Heart right ventricle (tissue), 16 donors: ENCODE measurements at regions not wholly inside any gene's neighbourhood (a gene's known extent, or its start where the extent isn't known, plus 50 kb on each side); places are given as distances from the start of the nearest gene placed in this dataset.

ENCODE experiments used
- ATAC-seq, 8 donors: fragments of 200-7000 bp; cut with Tn5 transposase; one replicate each; pipeline ENCODE4 v1.9.1; 2020; ENCODE audit warnings: mild to moderate bottlenecking in 8 of 8, moderate library complexity in 8 of 8, moderate number of reproducible peaks in 1 of 8
- DNase-seq, 2 donors: peaks; one replicate each; pipeline ENCODE4 v3.0.0-alpha.2; 2020
- H3K27ac ChIP-seq, 10 donors: fragments of 200-600 bp; sonication (generic) in 2 of 10; one replicate each; pipeline versions ENCODE4 v1.5.0 to v1.8.0; 2020 to 2022; ENCODE audit warnings: mild to moderate bottlenecking in 3 of 10
- H3K27me3 ChIP-seq, 7 donors: fragments of 200-600 bp; one replicate each; pipeline ENCODE4 v1.8.0; 2021 to 2022; ENCODE audit warnings: mild to moderate bottlenecking in 2 of 7
- H3K36me3 ChIP-seq, 9 donors: fragments of 200-600 bp; sonication (generic) in 1 of 9; one replicate each; pipeline versions ENCODE4 v1.5.0 to v1.8.0; 2020 to 2022; ENCODE audit warnings: mild to moderate bottlenecking in 2 of 9
- H3K4me1 ChIP-seq, 9 donors: fragments of 200-600 bp; sonication (generic) in 1 of 9; one replicate each; pipeline versions ENCODE4 v1.5.0 to v1.8.0; 2020 to 2022; ENCODE audit warnings: mild to moderate bottlenecking in 4 of 9
- H3K4me3 ChIP-seq, 10 donors: fragments of 200-600 bp; sonication (generic) in 2 of 10; one replicate each; pipeline versions ENCODE4 v1.5.0 to v1.8.0; 2020 to 2022; ENCODE audit warnings: mild to moderate bottlenecking in 7 of 10, moderate library complexity in 2 of 10
- H3K9me3 ChIP-seq, 11 donors: fragments of 200-600 bp in 10 of 11; sonication (generic) in 2 of 11; one replicate each; pipeline versions ENCODE4 v1.5.0 to v1.8.0; 2013 to 2022; ENCODE audit warnings: mild to moderate bottlenecking in 2 of 11, control low read depth in 1 of 11, moderate library complexity in 1 of 11
- CTCF ChIP-seq, 9 donors: fragments of 200-600 bp; sonication (generic) in 2 of 9; IDR thresholded peaks; one replicate each; pipeline versions ENCODE4 v1.5.0 to v1.8.0; 2021 to 2022; ENCODE audit warnings: antibody characterized with exemption in 9 of 9, mild to moderate bottlenecking in 5 of 9, moderate library complexity in 1 of 9
- WGBS, 2 donors: extraction: QIAGEN DNeasy Blood & Tissue Kit; methylation state at CpG; one replicate each; pipeline ENCODE4 v1.1.7; 2013; ENCODE audit warnings: inconsistent platforms in 1 of 2; 5-methylcytosine and 5-hydroxymethylcytosine counted together
- intact Hi-C, 10 donors: fragments of 100-400 bp; cut with DNase I; formaldehyde crosslinking; loops; one replicate each; pipeline versions ENCODE4 v1.11.1 to v1.14.2; 2022
- donor health status: Arrhythmogenic right ventricular cardiomyopathy.
- donor health status: ischemic (EF 13 %, LVEDD 7.1; RV severe dilation, severe dysfunction).
- donor health status: healthy with polysubstance abuse.
- donor health status: DM: no; HTN: yes; CAD: no.
- donor health status: DM: no; HTN: no; CAD: no.
- donor health status: ischemic (EF 25% LVEDD 6.9; RV normal size, moderate dysfunction).
- donor health status: ischemic (EF 25% LVEDD 5.7; RV mildly dilated, moderate dysfunction).
- donor health status: healthy.
- donor health status: DM: yes; HTN: yes; CAD: no.
- donor health status: Ischemic cardiomyopathy.
- donor health status: ischemic (EF 35%, LVEDD 5.7; RV mildly dilated, moderate dysfunction).
- donor health status: nonischemic (EF 11% LVEDD 7.7; RV severe dilation, severe dysfunction).
- donor health status: DM: yes; HTN: yes; CAD: no.
- donor health status: PGD.
- donor health status: ischemic (EF 29% LVEDD 5.4; RV normal size, mild dysfunction).
- donor health status: nonischemic (EF 23%, LVEDD 6.1; RV moderate dilation, normal function).

GRCh38 chr10:108254089-108254488 lies 1089.6 kb upstream of the SORCS1 start:
- ATAC-seq, result no peak
- 94 to 96% methylated on average over 1 of the region's 1 CpG for WGBS, 2 donors

GRCh38 chr10:108252771-108253170 lies 1088.3 kb upstream of the SORCS1 start:
- H3K27me3 ChIP-seq, result no peaks in the 10 kb centered on the region
- DNase-seq (no peak), ATAC-seq (no peak)
- no peak for TF ChIP-seq CTCF (IDR thresholded peaks at IDR 0.05)
- no peak overlapping the region for H3K27ac ChIP-seq
- no peak overlapping the region for H3K4me3 ChIP-seq
- no peaks in the 10 kb centered on the region for H3K36me3 ChIP-seq
- intact Hi-C loops, result no loop called here
- H3K9me3 ChIP-seq, result peaks cover 0 to 25% (median 9%) of the 10 kb centered on the region in 11 donors
- H3K4me1 ChIP-seq, result no peaks in the 10 kb centered on the region

More at GRCh38 chr10:108254089-108254488, 1089.6 kb upstream of the SORCS1 start:
- Histone ChIP-seq H3K4me3 (no peak overlapping the region), H3K9me3 (peaks cover 0 to 15% (median 3%) of the 10 kb centered on the region in 11 donors), H3K36me3 (no peaks in the 10 kb centered on the region), H3K4me1 (no peaks in the 10 kb centered on the region), H3K27me3 (no peaks in the 10 kb centered on the region), H3K27ac (no peak overlapping the region)
- no peak for DNase-seq
- intact Hi-C loops, result no loop called here
- TF ChIP-seq CTCF (IDR thresholded peaks at IDR 0.05), result no peak

GRCh38 chr10:108250936-108251620 lies 1086.6 kb upstream of the SORCS1 start:
- H3K9me3 ChIP-seq, result peaks cover 0 to 40% (median 9%) of the 10 kb centered on the region in 11 donors
- intact Hi-C loops, result no loop called here

GRCh38 chr10:108249940-108250339 lies 1085.4 kb upstream of the SORCS1 start:
- 65 to 71% methylated on average over 3 of the region's 3 CpGs for WGBS, 2 donors
- TF ChIP-seq CTCF (IDR thresholded peaks at IDR 0.05), result no peak
- no peaks in the 10 kb centered on the region for H3K4me1 ChIP-seq
- intact Hi-C loops, result no loop called here
- no peak overlapping the region for H3K27ac ChIP-seq
- H3K36me3 ChIP-seq, result no peaks in the 10 kb centered on the region
- DNase-seq (no peak), ATAC-seq (no peak)
- peaks cover 0 to 49% (median 9%) of the 10 kb centered on the region in 11 donors for H3K9me3 ChIP-seq
- H3K4me3 ChIP-seq, result no peak overlapping the region
- no peaks in the 10 kb centered on the region for H3K27me3 ChIP-seq

More at GRCh38 chr10:108250936-108251620, 1086.6 kb upstream of the SORCS1 start:
- Histone ChIP-seq H3K27me3 (no peaks in the 10 kb centered on the region), H3K36me3 (no peaks in the 10 kb centered on the region), H3K27ac (no peak overlapping the region), H3K4me3 (no peak overlapping the region), H3K4me1 (no peaks in the 10 kb centered on the region)
- TF ChIP-seq CTCF (IDR thresholded peaks at IDR 0.05), result no peak
- ATAC-seq (no peak), DNase-seq (no peak)
- 46 to 61% methylated on average over 4 of the region's 4 CpGs for WGBS, 2 donors
